NCI-H446 (cell line): ENCODE measurements at regions not wholly inside any gene's neighbourhood (a gene's known extent, or its start where the extent isn't known, plus 50 kb on each side); places are given as distances from the start of the nearest gene placed in this dataset.

Source experiments
- DNase-seq, 2 experiments: peaks; one replicate each; lab custom pipeline; 2025; lab: John Stamatoyannopoulos, UW

DNA sequence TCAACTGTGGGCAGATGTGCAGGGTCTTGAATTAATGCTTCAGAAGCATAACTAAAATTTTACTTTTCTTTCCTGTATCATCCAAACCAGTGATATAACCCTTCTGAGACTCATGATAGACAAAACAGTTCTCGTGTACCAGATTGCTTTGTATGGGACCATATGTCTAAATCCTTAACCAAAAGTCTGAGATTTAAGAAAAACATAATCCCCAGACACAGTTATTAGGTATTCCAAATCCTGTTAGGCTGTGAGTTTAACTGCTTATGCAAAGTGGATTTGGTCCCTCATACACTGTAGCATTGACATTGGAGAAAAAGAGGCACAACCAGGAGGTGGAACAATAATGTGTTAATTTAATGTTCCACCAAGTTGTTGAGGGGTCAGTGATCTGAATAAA, 235.0 kb downstream of the PMAIP1 start:
- no peak for DNase-seq

DNA sequence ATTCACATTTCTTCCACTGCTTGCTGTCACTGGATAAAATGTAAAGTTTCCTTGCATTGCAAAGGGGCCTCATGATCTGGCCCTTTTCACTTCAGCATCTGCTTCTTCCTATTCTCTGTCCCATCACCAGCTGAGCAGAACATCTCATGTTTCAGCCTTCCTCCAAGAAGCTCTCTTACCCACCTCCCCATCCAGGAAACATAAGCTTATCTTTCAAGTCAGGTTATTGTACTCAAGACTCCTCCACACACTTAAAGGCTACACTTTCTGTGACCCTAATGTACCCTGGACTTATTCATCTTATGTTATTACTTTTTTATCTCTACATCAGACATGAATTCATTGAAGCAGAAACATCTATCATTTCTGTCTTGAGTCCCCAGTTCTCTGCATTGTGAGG, 230.5 kb downstream of the PMAIP1 start:
- DNase-seq = no peak

DNA sequence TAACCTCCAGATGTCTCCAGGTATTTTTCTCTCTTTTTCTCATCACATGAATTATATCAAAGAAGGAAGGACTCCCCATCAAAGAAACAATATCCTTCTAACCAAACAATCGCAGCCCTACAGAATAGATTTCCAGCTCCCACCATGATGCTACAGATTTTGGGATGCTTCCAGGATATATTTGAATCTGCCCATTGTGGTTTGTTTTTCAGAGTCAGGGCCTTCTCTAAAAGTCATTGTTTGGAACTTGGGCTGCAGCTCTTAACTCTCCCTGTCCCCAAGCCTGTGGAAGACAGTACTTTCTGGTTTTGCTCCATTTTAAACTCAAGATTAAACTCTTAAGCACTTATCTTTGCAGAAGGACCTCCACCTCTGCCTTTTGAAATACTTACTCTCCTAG, 223.2 kb downstream of the PMAIP1 start:
- no peak for DNase-seq

DNA sequence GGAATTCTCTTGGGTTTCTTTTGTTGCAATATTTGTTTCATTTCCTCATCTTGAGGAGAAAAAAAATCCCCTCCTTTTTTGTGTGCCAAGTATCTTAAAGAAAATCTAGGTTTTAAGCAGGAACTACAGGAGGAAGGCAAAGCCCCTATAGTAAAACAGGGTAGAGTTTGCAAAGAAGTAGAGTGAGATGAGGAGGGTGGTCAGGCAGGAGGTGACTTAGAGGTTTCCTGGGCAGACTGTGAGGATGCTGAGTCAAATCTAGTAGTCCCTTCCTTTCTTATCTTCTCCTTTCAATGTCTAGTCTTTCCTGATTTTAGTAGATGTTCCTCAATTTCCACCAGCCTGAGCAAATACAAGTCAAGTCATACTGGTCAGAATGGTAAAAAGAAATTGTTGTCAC, 222.5 kb downstream of the PMAIP1 start:
- DNase-seq = no peak

DNA sequence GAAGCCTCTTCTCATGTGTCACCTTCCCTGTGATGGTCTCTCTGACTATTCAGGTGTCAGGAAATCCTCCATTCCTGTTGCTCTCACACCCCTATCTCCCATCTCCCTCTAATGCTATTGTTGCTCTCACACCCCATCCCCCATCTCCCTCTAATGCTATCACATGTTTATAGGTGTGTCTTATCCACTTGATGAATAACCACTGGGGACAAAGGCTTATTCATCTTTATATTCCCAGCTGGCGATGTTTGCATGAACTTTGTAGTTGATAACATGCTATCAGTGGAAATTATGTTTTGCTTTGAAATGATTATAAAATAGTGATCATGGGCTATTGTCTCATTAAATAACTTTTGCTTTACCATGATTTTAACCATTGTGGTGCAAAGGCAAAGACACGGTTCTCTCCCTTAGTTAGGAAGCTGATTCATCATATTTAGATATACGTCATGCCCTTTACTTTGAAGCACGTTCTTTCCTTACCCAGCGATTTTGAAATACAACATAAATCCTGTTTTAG, 220.5 kb downstream of the PMAIP1 start:
- DNase-seq = no peak

DNA sequence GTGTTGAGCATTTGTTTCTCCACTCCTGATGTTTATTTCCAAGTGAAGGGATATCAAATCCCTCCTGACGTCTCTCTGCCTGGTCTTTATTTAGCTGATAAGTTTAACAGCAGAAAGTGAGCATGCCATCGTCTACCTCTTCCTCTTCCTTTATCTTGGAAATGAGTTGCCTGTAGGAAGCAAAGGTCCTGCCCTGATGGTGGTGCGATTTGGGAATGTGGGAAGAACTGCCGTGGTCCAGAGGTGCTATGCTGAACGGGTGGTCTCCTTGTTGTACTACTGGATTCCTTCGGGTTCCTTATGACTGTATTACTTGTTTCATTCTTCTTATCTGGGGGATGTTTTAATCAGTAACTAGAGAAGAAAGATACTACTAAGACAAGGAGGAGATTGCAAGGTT, 217.5 kb downstream of the PMAIP1 start:
- DNase-seq = no peak

DNA sequence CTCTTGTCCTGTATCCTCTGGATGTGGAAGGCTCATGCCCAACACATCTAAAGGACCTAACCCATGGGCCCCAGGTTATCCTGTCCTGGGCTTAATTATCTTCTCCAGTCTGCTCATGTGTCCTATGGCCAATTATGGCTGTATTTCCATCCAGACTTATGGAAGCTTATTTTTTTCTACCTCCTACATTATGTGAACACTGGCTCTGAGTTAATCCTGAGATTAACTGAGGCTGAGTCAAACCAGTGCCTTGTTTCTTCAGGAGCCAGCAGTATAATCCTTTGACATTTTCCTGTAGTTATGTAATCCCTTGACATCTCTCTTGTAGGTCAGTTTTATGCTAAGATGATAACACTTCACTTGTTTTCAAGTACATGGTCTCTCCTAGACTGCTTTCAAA, 213.6 kb downstream of the PMAIP1 start:
- no peak for DNase-seq

- no peak for DNase-seq
Observed at GRCh38 chr18:60112369-60112768, 212.6 kb downstream of the PMAIP1 start.

GRCh38 chr18:60111525-60111924, 211.7 kb downstream of the PMAIP1 start:
- DNase-seq = no peak

GRCh38 chr18:60110836-60111235, 211.0 kb downstream of the PMAIP1 start:
- no peak for DNase-seq

DNA sequence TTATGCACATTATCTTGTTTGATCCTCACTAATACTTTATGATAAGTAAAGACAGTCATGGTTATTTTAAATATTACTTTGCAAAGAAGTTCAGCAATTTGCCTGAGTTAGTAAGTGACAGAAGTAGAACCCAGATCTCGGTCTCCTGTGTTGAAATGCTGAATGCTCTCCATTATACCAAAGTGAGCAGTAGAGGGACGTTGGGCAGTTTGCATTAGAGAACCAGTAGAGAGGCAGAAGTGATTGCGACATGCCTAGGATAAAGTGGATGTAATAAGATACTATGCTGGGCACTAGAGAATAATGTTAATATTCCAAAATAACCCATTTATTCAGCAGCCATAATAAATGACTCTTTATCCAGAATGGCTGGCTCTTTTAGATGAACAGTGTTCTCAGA, 201.0 kb downstream of the PMAIP1 start:
- no peak for DNase-seq

GRCh38 chr18:60099709-60100108, 199.9 kb downstream of the PMAIP1 start:
- no peak for DNase-seq

GRCh38 chr18:60096428-60096827, 196.6 kb downstream of the PMAIP1 start:
- DNase-seq = no peak

DNA sequence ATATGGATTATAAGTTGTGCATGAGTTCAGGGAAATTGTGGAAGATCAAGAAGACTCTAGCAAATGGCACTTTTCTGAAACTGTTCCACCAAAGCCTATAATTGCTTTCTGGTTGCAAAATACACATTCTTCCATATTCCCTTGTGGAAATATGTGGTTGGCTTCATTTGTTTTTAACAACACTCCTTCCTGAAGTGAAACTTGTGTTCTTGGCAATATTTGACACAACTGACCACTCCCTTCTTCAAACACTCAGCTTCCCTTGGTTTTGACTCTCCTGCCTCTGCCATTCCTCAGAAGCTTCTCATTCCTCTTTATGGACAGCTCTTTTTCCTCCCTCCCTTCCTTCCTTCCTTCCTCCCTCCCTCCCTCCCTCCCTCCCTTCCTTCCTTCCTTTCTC, 192.3 kb downstream of the PMAIP1 start:
- no peak for DNase-seq

DNA sequence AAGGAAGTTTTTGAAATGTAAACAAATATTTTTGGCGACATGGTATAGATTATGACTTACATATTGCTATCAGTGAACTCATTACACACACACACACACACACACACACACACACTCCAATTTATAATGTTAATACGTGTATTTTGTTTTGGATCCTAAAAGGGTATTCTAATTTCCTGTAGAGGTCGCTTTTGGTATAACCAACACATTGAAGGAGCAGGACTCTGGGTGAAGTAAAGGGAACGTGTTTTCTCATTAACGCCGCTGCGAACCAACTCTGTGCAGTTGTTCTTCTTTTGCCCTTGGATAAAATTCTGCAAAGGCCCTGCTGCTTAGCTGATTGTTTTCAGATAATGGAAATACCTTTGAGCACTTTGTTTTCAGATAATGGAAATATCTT, 190.4 kb downstream of the PMAIP1 start:
- DNase-seq = no peak

DNA sequence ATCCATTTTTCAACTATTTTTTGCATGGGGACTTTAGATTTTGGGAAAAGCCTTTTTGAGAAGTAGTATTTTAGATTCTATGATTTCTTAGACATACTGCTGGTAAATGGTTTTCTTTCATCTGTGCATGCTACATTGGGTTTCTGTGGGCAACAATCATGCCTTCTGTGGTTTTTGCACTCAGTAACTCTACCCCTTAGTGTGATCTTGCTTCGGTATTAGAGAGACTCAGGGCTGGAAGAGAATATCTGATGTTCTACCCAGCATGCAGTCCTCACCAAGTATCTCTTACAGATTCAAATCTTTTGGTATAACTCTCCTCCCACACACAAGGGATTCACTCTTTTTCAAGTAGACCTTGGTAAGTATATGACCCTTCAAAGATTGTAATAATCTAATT, 183.0 kb downstream of the PMAIP1 start:
- DNase-seq = no peak

DNA sequence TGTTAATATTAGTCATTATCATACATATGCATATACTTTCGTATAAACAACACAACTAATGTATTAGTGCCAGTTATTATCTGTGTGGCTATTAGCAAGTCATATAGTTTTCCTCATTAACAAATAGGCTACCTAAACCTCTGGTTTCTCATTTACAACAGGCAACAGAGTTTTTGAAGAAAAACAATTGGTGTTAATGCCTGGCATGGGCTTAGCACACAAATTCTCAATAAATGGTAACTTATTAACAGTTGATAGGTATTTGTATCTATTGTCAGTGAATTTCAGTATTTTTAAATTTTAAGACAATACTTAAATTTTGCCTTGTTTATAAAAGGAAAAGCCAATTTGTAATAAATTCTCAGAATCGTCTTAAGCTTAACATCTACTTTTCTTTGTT, 182.5 kb downstream of the PMAIP1 start:
- no peak for DNase-seq

GRCh38 chr18:60075477-60075876, 175.7 kb downstream of the PMAIP1 start:
- no peak for DNase-seq

- DNase-seq = no peak
Observed at GRCh38 chr18:60070631-60071030, 170.8 kb downstream of the PMAIP1 start.

GRCh38 chr18:60069145-60069544, 169.3 kb downstream of the PMAIP1 start:
- no peak for DNase-seq

- DNase-seq = peak; percentile 13 to 18
Observed at GRCh38 chr18:60067426-60068210, 167.8 kb downstream of the PMAIP1 start.

GRCh38 chr18:60066219-60066975, 166.6 kb downstream of the PMAIP1 start:
- DNase-seq = no peak

GRCh38 chr18:60064271-60064670, 164.5 kb downstream of the PMAIP1 start:
- DNase-seq = peak; percentile 36 to 84
